ENCODE measurements at regions not wholly inside any gene's neighbourhood (a gene's known extent, or its start where the extent isn't known, plus 50 kb on each side); places are given as distances from the start of the nearest gene placed in this dataset.

- FAIRE-seq, result no peak
Measured at GRCh38 chr10:44689368-44689767, 221.8 kb upstream of the TMEM72 start.

GRCh38 chr10:44696496-44696895 is 214.6 kb upstream of the TMEM72 start:
- FAIRE-seq, result no peak

DNA sequence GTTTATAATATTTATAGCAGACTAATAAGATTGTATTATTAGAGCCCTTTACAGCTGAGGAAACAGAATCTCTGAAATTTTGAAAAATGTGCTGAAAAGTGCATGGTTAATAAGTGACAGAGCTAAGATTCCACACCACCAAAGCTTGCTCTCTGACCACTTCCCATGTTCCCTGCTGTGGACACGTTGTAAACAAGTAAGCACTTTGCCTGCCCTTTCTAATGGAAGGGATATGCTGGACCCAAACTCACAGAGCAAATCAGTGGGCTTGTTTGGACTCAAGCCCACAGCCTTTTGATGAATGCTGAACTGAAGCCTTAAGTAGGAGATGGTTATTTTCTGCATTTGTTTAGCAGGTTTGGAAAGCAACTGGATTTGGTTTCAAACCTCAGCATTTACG is 214.0 kb upstream of the TMEM72 start:
- FAIRE-seq, result no peak

DNA sequence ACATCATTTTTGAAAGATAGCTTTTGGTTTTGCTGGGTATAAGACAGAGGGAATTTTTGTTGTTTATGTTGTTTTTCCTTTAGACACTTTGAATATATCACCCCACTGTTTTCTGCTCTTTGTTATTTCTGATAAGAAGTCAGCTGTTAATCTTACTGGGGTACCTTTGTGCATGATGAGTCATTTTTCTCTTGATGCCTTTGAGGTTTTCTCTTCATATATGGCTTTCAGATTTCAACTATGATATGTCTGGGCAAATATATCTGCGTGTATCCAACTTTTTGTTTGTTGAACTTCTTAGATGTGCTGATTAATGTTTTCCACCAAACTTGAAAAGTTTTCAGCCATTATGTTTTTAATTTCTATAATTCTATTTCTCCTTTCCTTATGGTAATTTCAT is 208.6 kb upstream of the TMEM72 start:
- FAIRE-seq, result no peak

DNA sequence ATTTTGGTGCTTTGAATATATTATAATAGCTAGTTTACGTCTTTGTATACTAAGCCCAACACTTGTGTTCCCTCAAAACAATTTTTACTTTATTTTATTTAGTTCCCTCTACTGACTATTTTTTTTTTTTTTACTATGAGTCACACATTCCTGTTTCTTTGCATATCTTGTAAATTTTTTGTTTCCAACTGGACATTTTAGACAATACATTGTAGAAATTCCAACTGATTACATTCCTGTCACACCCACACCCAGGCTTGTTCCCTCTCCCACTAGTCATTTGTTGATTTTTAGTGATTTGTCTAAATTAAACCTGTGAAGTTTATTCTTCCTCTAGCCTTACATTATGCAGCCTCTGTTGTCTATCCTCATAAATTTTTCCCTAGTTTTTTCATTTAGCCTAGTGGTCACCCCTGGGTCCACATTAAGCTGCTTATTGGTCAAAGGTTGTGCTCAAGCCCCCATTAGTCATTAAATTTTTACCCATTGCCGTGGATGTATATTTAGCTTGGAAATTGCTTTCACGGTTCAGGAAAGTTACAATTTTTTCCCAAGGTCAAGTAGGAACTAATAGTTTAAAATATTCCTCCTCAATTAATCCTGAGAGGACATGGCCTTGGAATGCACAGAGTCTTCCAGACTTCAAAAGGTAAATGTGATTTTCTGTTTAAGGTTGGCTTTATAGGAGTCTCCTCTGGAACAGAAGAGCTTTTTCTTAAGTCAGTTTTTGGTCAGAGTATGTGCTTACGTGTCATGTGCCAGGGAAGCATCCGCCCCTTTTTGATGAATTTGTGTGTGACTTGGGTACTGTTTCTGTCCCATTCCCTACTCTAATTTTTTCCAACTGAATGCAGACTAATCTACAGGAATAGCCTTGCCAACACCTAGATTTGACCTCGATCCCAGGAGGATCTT is 207.6 kb upstream of the TMEM72 start:
- FAIRE-seq, result no peak

GRCh38 chr10:44704616-44705015 is 206.5 kb upstream of the TMEM72 start:
- no peak for FAIRE-seq

GRCh38 chr10:44706745-44707144 is 204.4 kb upstream of the TMEM72 start:
- no peak for FAIRE-seq

DNA sequence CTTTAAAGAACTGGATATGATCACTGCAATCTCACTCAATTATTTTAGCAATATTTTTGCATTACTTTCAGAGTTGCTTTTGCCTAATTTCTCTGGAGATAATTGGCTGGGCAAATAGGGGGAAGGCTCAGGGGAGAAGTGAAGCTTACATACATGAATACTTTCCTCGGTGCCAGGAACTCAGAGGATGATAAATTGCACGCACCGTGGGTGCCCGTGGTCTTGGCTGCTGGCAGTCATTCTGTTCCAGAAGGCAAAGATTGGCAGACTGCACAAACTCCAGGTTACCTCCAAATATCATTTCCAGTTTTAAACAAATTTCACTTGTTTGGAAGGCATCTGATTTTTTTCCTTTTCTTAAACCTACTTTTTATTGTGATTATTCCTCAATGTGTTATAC is 197.8 kb upstream of the TMEM72 start:
- FAIRE-seq, result no peak

DNA sequence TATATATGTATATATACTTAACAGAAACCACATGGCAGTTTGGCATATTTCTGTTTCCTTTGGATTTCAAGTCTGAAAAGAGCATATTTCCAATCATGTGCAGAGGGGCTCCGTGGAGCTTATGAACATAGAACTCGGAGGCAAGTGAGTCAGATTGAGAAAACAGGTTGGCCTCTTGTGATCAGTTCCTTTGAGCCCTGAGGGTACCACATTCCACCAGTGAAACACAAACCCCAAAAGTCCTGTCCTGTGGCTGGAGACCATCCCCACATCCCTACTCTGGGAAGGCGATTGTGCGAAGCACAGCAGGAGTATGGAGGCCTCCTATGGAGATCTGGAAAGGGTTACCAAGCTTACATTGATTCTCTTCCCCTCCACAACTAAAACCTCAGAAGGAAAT is 196.7 kb upstream of the TMEM72 start:
- no peak for FAIRE-seq

GRCh38 chr10:44715136-44715535 is 196.0 kb upstream of the TMEM72 start:
- FAIRE-seq, result no peak

DNA sequence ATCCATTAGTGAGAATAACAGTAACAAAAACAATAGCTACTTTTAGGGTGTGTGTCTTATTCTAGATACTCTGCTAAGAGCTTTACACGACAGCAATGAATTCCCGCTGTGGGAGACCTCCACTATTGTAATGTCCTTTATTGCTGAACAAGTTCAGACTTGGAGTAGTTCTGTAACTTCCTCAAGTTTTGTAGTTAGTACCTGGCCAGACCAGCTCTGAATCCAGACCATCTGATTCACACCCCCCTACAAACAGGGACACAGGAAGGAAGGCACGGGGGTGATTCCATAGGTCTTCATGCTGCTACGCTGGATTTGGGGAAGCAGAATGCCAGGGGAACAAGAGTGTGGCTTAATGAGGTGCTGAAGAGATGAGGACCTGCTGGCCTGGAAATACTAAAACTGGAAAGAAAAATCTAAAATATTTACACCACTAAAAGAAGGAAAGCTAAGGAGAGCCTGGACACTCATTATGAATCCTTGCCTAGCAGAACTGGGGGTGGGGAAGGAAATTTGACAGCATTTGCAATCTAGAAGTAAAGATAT is 194.6 kb upstream of the TMEM72 start:
- no peak for FAIRE-seq

- FAIRE-seq, result no peak
Measured at GRCh38 chr10:44723082-44723481, 188.1 kb upstream of the TMEM72 start.

DNA sequence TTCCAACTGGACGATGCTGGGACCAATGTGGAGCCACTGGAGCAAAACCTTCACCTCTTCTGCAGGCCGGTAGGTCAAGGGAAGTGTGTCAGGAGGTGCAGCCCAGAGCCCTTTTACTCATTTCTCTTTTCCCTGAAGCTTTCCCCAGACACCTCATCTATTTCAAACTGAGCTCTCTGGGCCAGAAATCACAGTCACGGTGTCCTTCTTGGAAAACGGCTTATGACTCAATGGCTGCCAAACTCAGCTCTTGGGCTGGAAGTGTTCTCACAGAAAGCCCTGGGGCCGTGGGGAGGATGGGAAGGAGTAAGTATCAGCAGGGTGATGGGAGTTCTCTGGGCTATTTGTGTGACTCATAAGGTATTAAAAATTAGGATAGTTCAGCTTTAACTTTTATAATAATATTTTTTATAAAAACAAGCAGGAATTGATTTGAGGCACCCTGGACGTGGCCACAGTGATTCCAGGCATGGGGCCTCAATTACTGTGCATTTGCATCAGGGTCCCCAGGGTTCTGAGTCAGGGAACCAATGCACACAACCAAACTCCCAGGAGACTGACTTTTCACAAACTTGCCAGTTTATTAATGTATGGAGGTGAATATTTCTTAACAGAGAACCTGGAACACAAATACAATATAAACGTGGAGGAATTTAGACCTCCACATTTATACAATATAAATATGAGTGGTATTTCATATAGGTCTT is 187.4 kb upstream of the TMEM72 start:
- no peak for FAIRE-seq

GRCh38 chr10:44724415-44725174 is 186.5 kb upstream of the TMEM72 start:
- no peak for FAIRE-seq

- no peak for FAIRE-seq
Measured at GRCh38 chr10:44725404-44725803, 185.7 kb upstream of the TMEM72 start.

GRCh38 chr10:44731283-44731682 is 179.9 kb upstream of the TMEM72 start:
- FAIRE-seq, result no peak

DNA sequence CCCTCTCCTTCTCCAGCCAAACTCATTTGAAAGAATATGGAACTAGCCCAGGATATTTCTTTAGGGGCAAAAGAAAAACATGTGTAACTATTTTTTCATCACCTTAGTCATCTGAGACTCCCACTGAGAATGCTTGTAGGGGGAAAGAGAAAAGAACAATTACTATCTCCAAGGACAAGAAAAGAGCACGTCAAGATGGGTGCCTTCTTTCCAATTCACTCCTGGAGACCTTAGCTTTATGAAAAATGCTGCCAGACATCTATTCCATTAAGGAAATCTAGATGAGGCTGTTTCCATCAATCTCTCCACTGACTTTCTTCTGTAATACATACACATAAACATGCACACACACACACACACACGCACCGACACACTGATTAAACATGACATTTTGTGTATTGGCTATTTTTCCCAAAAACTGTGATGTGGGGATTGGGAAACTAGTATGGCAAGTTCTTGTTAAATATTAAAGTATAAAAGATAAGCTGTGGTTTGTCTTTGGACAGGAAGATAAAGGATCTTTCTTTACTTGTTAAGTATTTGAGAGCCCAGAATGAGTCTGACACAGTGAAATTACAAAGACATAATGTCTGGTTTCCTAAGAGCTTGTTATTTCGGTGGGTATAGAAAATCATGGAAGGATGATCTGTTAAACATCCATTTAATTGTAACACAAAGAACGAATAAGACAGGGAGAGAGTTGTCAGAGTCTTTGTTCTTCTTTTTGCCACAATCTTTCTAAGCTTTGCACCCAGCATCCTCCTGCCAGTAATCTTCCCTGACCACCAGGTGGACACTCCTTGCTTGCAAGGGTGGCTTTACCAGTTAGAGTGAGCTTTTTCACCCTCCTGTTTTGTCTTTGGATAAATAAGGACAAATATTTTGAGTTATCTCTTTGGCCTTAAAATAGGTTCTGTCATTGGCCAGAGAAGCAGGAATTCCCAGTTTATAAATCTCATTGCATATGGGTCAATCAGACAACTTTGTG is 177.3 kb upstream of the TMEM72 start:
- FAIRE-seq, result no peak

DNA sequence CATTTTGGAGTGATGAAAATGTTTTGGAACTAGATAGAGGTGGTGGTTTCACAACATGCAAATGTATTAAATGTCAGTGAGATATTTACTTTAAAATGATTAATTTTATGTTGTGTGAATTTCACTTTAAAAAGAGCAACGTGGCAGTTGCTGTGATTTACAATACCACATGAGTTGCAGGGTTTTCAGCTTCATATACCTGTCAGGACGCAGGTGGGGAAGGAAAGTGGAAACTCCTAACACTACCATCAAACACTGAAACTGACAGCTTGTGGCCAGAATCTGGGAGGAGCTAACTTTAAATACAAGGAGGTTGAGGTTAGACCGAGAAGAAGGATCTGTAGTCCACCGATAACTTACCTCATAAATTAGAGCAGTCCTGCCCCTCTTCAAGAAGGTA is 168.9 kb upstream of the TMEM72 start:
- FAIRE-seq, result no peak

DNA sequence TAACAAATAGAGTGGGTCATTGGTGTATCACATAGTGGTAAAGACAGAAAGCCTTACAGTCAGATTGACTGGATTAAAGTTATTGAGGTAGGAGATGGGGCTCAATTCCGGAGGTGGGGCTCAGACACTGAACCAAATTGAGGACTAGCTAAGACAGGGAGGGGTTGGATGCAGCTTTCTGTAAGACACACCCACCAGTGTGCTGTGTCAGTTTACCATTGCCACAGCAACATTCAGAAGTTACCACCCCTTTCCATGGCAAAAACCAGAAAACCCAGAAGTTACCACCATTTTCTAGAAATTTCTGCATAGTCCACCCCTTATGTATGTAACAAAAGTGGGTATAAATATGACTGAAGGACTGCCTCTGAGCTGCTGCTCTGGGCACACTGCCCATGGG is 167.6 kb upstream of the TMEM72 start:
- no peak for FAIRE-seq

DNA sequence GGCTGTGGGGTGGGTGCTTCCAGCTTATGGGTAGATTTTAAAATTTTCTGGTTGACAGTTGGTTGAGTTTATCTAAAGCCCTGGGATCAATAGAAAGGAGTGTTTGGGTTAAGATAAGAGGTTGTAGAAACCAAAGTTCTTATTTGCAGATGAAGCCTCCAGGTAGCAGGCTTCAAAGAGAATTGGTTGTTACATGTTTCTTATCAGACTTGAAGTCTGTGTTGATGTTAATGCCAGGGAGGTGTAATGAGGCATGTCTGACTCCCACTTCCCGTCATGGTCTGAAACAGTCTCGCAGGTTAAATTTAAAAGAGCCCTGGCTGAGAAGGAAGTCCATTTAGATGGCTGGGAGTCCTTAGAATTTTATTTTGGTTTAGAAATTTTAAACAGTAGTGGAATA is 165.2 kb upstream of the TMEM72 start:
- peak; percentile 75 for FAIRE-seq

- no peak for FAIRE-seq
Measured at GRCh38 chr10:44747593-44748172, 163.5 kb upstream of the TMEM72 start.

GRCh38 chr10:44749151-44749550 is 162.0 kb upstream of the TMEM72 start:
- FAIRE-seq, result no peak
